ENCODE measurements at regions not wholly inside any gene's neighbourhood (a gene's known extent, or its start where the extent isn't known, plus 50 kb on each side); places are given as distances from the start of the nearest gene placed in this dataset.

DNA sequence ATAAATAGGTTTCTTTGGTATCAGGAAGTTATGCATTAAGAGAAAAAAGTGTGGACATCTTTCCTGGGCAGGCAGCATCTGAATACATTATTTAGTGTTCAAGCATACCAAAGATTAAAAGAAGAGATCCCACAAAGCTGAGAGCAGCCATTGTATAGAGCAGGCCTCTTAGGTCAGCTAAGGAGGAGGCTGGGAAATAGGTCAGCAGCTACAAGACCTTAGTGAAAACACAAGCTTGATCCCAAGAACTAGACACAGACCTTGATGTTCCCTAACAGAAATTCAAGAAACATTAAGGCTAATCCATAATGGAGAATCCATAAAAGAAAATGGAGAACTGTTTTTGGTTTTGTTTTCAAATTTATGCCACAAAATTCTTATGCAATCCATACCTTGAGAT, 135.3 kb upstream of the DPT start:
- Histone ChIP-seq H3K4me3 (no peak overlapping the region), H3K9me3 (peaks cover 2% of the 10 kb centered on the region; the same call in 1 of the 2 replicates), H3K27me3 (ENCODE audit: low read depth) (no peaks in the 10 kb centered on the region), H3K4me1 (peaks cover 6% of the 10 kb centered on the region), H3K36me3 (replicated peaks) (no peaks in the 10 kb centered on the region)
- in situ Hi-C loops (cut with MboI; ENCODE audit: low sequenced_read_pairs), result no loop called here
- no peak for DNase-seq (ENCODE audit: low spot score in 2 of 2)

DNA sequence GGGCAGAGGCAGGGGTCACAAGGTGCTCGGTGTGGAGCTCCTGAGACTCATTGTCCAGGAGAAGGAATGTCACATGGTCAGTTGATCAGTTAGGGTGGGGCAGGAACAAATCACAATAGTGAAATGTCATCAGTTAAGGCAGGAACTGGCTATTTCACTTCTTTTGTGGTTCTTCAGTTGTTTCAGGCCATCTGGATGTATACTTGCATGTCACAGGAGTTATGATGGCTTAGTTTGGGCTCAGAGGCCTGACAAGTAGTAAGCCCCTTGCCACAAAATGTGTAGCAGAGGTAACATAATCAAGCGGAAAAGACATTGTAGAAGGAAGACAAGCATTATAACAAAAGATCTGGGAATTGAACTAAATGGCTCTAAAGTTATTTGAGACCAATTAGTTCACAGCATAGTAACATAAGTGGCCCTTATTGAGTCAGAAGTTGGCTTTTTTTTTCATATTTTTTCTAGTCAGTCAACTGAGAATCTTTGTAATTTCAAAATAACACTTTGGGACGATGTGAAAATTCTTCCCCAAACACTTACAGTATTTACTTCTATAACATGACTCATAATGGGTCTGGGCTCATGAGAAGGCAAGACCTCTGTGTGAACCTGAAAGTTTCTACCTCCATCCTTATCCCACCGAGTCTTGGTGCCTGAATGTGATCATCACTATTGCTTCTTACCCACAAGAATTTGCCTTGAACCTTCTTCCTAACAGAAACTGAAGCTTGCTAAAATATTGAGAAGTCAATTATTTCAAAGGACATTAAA, 137.0 kb upstream of the DPT start:
- Histone ChIP-seq H3K27me3 (ENCODE audit: low read depth) (no peaks in the 10 kb centered on the region), H3K4me1 (peaks cover 8% of the 10 kb centered on the region), H3K36me3 (replicated peaks) (no peaks in the 10 kb centered on the region), H3K9me3 (peaks cover 2% of the 10 kb centered on the region; the same call in 1 of the 2 replicates), H3K4me3 (no peak overlapping the region)
- in situ Hi-C loops (cut with MboI; ENCODE audit: low sequenced_read_pairs), result no loop called here
- DNase-seq (ENCODE audit: low spot score in 2 of 2), result no peak

DNA sequence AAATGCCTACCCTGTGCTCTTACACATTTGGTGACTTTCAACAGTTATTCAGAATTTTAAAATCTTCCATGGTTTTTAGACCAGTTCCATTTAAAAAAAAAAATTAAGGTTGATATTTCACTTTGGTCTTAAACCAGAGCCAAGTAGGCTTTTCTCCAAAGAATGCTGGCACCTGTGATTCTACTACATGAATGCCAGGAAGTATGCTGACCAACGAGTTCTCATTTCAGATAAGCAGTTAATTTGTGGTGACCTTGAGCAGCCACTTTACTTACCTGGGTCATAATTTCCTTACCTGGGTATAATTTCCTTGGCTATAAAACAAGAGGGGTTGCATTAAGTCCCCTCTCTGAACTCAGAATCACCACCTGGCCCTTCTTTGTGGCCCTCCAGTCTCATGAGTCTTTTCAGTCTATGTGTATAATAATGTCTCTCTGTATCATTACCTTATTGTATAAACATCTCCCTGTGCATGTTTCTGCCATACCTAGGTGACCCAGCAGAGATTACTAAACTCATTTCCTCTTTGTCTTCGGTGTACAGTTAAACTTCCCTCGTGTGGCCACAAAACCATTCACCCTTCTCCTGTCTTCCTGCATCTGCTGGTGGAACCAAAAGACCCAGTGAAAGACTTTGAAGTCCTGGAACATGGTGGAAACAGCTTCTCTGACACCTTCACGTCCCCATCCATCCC, 139.1 kb upstream of the DPT start:
- peaks cover 19% of the 10 kb centered on the region for H3K4me1 ChIP-seq
- DNase-seq (ENCODE audit: low spot score in 2 of 2), result no peak
- H3K9me3 ChIP-seq, result peaks cover 2% of the 10 kb centered on the region; the same call in 1 of the 2 replicates
- in situ Hi-C loops (cut with MboI; ENCODE audit: low sequenced_read_pairs), result no loop called here
- H3K4me3 ChIP-seq, result no peak overlapping the region
- no peaks in the 10 kb centered on the region for H3K27me3 ChIP-seq (ENCODE audit: low read depth)
- H3K36me3 ChIP-seq (replicated peaks), result no peaks in the 10 kb centered on the region

- H3K27me3 ChIP-seq (ENCODE audit: low read depth), result no peaks in the 10 kb centered on the region
- H3K36me3 ChIP-seq (replicated peaks), result no peaks in the 10 kb centered on the region
- H3K4me3 ChIP-seq, result no peak overlapping the region
- peak; percentile 58 to 89 for DNase-seq (ENCODE audit: low spot score in 2 of 2)
- in situ Hi-C loops (cut with MboI; ENCODE audit: low sequenced_read_pairs), result no loop called here
- H3K9me3 ChIP-seq, result no peaks in the 10 kb centered on the region; the same call in 1 of the 2 replicates
- peaks cover 20% of the 10 kb centered on the region for H3K4me1 ChIP-seq
Measured at GRCh38 chr1:168871531-168871930, 142.5 kb upstream of the DPT start.

- H3K4me3 ChIP-seq, result no peak overlapping the region
- no peak for DNase-seq (ENCODE audit: low spot score in 2 of 2)
- no peaks in the 10 kb centered on the region for H3K9me3 ChIP-seq
- H3K36me3 ChIP-seq (replicated peaks), result no peaks in the 10 kb centered on the region
- no peaks in the 10 kb centered on the region for H3K27me3 ChIP-seq (ENCODE audit: low read depth)
- H3K4me1 ChIP-seq, result peaks cover 29% of the 10 kb centered on the region
- in situ Hi-C loops (cut with MboI; ENCODE audit: low sequenced_read_pairs), result no loop called here
Measured at GRCh38 chr1:168875831-168876230, 146.8 kb upstream of the DPT start.

GRCh38 chr1:168876830-168877229, 147.8 kb upstream of the DPT start:
- peak; percentile 36 to 59 for DNase-seq (ENCODE audit: low spot score in 2 of 2)
- Histone ChIP-seq H3K36me3 (replicated peaks) (no peaks in the 10 kb centered on the region), H3K27me3 (ENCODE audit: low read depth) (no peaks in the 10 kb centered on the region), H3K4me3 (no peak overlapping the region), H3K4me1 (peaks cover 30% of the 10 kb centered on the region), H3K9me3 (no peaks in the 10 kb centered on the region)
- in situ Hi-C loops (cut with MboI; ENCODE audit: low sequenced_read_pairs), result no loop called here

- no peak for DNase-seq (ENCODE audit: low spot score in 2 of 2)
- in situ Hi-C loops (cut with MboI; ENCODE audit: low sequenced_read_pairs), result no loop called here
- no peaks in the 10 kb centered on the region for H3K9me3 ChIP-seq
Measured at GRCh38 chr1:168879896-168880734, 151.1 kb upstream of the DPT start.

GRCh38 chr1:168881656-168882260, 152.8 kb upstream of the DPT start:
- no peaks in the 10 kb centered on the region for H3K36me3 ChIP-seq (replicated peaks)
- H3K9me3 ChIP-seq, result no peaks in the 10 kb centered on the region
- no peaks in the 10 kb centered on the region for H3K27me3 ChIP-seq (ENCODE audit: low read depth)
- in situ Hi-C loops (cut with MboI; ENCODE audit: low sequenced_read_pairs), result no loop called here
- H3K4me3 ChIP-seq, result no peak overlapping the region
- peaks cover 20% of the 10 kb centered on the region for H3K4me1 ChIP-seq
- peak; percentile 18 to 57 for DNase-seq (ENCODE audit: low spot score in 2 of 2)

More at GRCh38 chr1:168879896-168880734, 151.1 kb upstream of the DPT start:
- H3K4me1 ChIP-seq, result peaks cover 30% of the 10 kb centered on the region
- no peak overlapping the region for H3K4me3 ChIP-seq
- H3K27me3 ChIP-seq (ENCODE audit: low read depth), result no peaks in the 10 kb centered on the region
- H3K36me3 ChIP-seq (replicated peaks), result no peaks in the 10 kb centered on the region

DNA sequence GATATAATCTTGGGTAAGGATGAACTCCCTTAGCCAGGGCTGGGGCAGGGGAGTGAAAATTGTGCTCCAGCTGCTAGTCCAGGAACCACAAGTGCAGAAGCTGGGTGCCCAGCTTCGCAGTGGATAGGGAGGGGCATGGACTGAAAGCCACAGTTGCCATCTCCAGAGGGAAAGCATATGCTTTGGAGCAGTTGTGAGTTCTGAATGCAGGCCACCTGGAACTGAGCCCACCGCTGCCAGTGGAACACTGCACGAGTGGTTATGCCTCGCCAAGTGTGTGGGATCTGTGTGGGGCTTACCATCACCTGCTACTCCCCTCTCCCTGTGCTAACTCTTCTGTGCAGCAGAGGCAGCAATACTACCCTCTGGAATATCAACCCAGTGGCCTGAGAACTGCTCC, 158.4 kb upstream of the DPT start:
- in situ Hi-C loops (cut with MboI; ENCODE audit: low sequenced_read_pairs), result no loop called here
- H3K4me3 ChIP-seq, result no peak overlapping the region

GRCh38 chr1:168888418-168888817, 159.4 kb upstream of the DPT start:
- no peaks in the 10 kb centered on the region for H3K4me1 ChIP-seq
- no peaks in the 10 kb centered on the region for H3K36me3 ChIP-seq (replicated peaks)
- no peaks in the 10 kb centered on the region for H3K9me3 ChIP-seq
- in situ Hi-C loops (cut with MboI; ENCODE audit: low sequenced_read_pairs), result no loop called here
- H3K27me3 ChIP-seq (ENCODE audit: low read depth), result no peaks in the 10 kb centered on the region
- H3K4me3 ChIP-seq, result no peak overlapping the region
- no peak for DNase-seq (ENCODE audit: low spot score in 2 of 2)

More for the DNA sequence above, 158.4 kb upstream of the DPT start:
- no peak for DNase-seq (ENCODE audit: low spot score in 2 of 2)
- H3K27me3 ChIP-seq (ENCODE audit: low read depth), result no peaks in the 10 kb centered on the region
- H3K36me3 ChIP-seq (replicated peaks), result no peaks in the 10 kb centered on the region
- no peaks in the 10 kb centered on the region for H3K9me3 ChIP-seq
- peaks cover under 1% of the 10 kb centered on the region for H3K4me1 ChIP-seq

DNA sequence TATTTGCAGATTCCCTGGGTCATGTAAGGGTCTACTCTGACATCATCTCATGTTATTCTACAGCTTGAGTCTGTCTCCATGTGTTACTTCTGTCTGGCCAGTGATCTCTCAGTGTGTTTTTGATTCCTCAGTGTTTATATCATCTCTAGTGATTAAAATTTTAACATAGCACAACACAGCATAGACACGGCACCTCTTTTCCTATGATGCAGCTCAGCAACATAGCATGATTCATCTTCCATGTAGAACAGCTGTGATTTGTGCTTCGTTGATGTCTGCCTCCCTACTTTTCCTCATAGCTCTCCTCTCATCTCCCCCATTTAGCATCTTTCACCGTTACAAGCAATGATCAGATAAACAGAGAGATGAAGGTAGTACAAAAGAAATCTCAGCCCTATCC, 163.9 kb upstream of the DPT start:
- Histone ChIP-seq H3K4me3 (no peak overlapping the region), H3K27me3 (ENCODE audit: low read depth) (no peaks in the 10 kb centered on the region), H3K36me3 (replicated peaks) (no peaks in the 10 kb centered on the region), H3K4me1 (no peaks in the 10 kb centered on the region), H3K9me3 (no peaks in the 10 kb centered on the region)
- no peak for DNase-seq (ENCODE audit: low spot score in 2 of 2)
- in situ Hi-C loops (cut with MboI; ENCODE audit: low sequenced_read_pairs), result no loop called here

DNA sequence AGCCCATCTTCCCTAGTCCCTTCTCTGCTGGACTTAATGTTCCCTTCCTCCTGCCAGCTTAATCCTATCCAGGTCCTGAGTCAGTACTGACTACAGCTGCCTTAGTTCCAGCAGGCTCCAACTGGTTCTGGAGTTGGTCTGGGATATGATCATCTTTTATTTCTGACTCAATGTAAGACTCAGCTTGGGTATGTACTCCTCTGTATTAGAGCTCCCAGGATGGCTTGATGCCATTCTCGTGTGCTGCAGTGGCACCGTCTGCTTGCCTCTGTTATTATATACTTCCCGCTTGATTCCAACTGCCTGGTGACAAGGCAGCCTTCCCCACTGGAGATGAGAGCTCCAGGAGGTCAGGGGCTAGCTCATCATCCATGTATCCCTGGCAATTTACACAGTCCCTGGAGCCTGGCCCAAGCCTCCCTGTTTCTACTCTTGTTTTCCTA, 164.4 kb upstream of the DPT start:
- no peak for DNase-seq (ENCODE audit: low spot score in 2 of 2)
- H3K27me3 ChIP-seq (ENCODE audit: low read depth), result no peaks in the 10 kb centered on the region
- H3K4me3 ChIP-seq, result no peak overlapping the region
- H3K4me1 ChIP-seq, result no peaks in the 10 kb centered on the region
- in situ Hi-C loops (cut with MboI; ENCODE audit: low sequenced_read_pairs), result no loop called here
- H3K36me3 ChIP-seq (replicated peaks), result no peaks in the 10 kb centered on the region
- H3K9me3 ChIP-seq, result no peaks in the 10 kb centered on the region

GRCh38 chr1:168894397-168894903, 165.4 kb upstream of the DPT start:
- no peaks in the 10 kb centered on the region for H3K36me3 ChIP-seq (replicated peaks)
- no peaks in the 10 kb centered on the region for H3K9me3 ChIP-seq
- H3K27me3 ChIP-seq (ENCODE audit: low read depth), result no peaks in the 10 kb centered on the region
- in situ Hi-C loops (cut with MboI; ENCODE audit: low sequenced_read_pairs), result no loop called here
- no peaks in the 10 kb centered on the region for H3K4me1 ChIP-seq
- no peak for DNase-seq (ENCODE audit: low spot score in 2 of 2)
- no peak overlapping the region for H3K4me3 ChIP-seq

All from HAP-1 (cell line).